ENCODE measurements at regions not wholly inside any gene's neighbourhood (a gene's known extent, or its start where the extent isn't known, plus 50 kb on each side); places are given as distances from the start of the nearest gene placed in this dataset.

DNA sequence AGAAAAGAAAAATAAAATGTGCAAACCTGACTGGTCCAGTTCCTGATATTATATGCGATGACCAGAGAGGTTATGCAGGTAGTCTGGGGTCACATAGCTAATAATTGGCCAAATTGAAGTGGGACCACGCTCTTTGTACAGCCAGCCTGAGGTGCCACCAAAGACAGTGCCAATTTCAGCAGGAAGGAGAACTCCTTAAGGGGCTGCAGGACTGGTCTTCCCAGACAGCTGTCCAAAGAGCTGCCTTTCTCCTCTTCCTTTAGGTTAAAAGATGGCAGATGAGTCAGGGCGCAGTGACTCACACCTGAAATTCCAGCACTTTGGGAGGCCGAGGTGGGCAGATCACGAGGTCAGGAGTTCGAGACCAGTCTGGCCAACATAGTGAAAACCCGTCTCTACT, 95.5 kb downstream of the ACKR3 start:
- Histone ChIP-seq H3K4me3 (no peak overlapping the region), H3K36me3 (no peaks in the 10 kb centered on the region), H3K27me3 (no peaks in the 10 kb centered on the region), H3K27ac (no peak overlapping the region), H3K4me1 (peaks cover 0 to 36% of the 10 kb centered on the region in 2 donors), H3K9me3 (peaks cover 0 to 14% of the 10 kb centered on the region in 2 donors)
- TF ChIP-seq, protein P1, sequence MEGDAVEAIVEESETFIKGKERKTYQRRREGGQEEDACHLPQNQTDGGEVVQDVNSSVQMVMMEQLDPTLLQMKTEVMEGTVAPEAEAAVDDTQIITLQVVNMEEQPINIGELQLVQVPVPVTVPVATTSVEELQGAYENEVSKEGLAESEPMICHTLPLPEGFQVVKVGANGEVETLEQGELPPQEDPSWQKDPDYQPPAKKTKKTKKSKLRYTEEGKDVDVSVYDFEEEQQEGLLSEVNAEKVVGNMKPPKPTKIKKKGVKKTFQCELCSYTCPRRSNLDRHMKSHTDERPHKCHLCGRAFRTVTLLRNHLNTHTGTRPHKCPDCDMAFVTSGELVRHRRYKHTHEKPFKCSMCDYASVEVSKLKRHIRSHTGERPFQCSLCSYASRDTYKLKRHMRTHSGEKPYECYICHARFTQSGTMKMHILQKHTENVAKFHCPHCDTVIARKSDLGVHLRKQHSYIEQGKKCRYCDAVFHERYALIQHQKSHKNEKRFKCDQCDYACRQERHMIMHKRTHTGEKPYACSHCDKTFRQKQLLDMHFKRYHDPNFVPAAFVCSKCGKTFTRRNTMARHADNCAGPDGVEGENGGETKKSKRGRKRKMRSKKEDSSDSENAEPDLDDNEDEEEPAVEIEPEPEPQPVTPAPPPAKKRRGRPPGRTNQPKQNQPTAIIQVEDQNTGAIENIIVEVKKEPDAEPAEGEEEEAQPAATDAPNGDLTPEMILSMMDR (IDR thresholded peaks at IDR 0.05), result no peak
- DNase-seq (ENCODE audit: low spot score), result peak; percentile 28

- Histone ChIP-seq H3K9me3 (peaks cover 0 to 14% of the 10 kb centered on the region in 2 donors), H3K4me3 (no peak overlapping the region), H3K27me3 (no peaks in the 10 kb centered on the region), H3K4me1 (peaks cover 0 to 31% of the 10 kb centered on the region in 2 donors), H3K36me3 (no peaks in the 10 kb centered on the region), H3K27ac (no peak overlapping the region)
- TF ChIP-seq, protein P1 (IDR thresholded peaks at IDR 0.05), result no peak
- DNase-seq (ENCODE audit: low spot score), result peak; percentile 43
Measured at GRCh38 chr2:236665572-236666118, 96.0 kb downstream of the ACKR3 start.

DNA sequence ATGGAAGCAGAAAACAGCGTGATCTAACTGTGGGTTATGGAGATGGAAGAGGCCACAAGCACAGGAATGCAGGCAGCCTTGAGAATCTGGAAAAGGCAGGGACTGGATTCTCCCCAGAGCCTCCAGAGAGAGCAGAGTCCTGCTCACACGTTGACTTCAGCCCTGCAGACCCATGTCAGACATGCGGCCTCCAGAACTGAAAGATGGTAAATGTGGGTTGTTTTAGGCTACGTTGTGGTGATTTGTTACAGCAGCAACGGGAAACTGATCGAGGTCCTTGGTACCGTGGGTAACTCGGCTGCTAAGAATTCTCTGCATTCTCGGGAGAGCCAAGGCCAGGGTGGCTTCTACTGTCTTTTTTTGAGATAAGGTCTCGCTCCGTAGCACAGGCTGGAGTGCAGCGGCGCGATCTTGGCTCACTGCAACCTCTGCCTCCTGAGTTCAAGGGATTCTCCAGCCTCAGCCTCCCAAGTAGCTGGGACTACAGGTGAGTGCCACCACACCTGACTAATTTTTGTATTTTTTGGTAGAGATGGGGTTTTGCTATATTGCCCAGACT, 97.1 kb downstream of the ACKR3 start:
- DNase-seq (ENCODE audit: low spot score), result peak; percentile 26
- TF ChIP-seq, protein P1 (IDR thresholded peaks at IDR 0.05), result no peak
- Histone ChIP-seq H3K9me3 (peaks cover 0 to 14% of the 10 kb centered on the region in 2 donors), H3K4me1 (peaks cover 0 to 20% of the 10 kb centered on the region in 2 donors), H3K36me3 (no peaks in the 10 kb centered on the region), H3K27ac (no peak overlapping the region), H3K4me3 (no peak overlapping the region), H3K27me3 (no peaks in the 10 kb centered on the region)

DNA sequence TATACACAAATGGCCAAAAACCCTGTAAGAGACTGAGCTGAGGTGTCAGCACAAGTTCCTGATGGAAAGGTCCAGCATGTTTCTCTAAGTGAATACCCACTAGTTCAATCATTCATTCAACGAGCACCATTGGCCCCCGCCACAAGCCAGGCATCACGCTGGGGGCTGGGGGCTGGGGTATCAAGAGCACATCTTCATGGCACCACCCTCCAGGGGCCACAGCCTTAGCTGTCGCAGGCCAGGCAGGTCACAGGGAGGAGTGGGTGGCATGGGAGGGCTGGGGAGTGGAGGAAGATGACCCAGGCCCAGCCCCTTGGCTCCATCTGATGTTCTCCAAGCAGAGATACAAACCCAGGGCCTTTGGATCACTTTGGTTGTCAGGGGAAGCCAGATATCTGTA, 97.9 kb downstream of the ACKR3 start:
- no peak overlapping the region for H3K27ac ChIP-seq
- peaks cover 0 to 14% of the 10 kb centered on the region in 2 donors for H3K9me3 ChIP-seq
- H3K36me3 ChIP-seq, result no peaks in the 10 kb centered on the region
- no peaks in the 10 kb centered on the region for H3K27me3 ChIP-seq
- TF ChIP-seq, protein P1 (IDR thresholded peaks at IDR 0.05), result no peak
- H3K4me3 ChIP-seq, result no peak overlapping the region
- peak; percentile 57 for DNase-seq (ENCODE audit: low spot score)
- peaks cover 0 to 13% of the 10 kb centered on the region in 2 donors for H3K4me1 ChIP-seq

GRCh38 chr2:236668531-236668969, 98.9 kb downstream of the ACKR3 start:
- H3K9me3 ChIP-seq, result peaks cover 0 to 14% of the 10 kb centered on the region in 2 donors
- H3K36me3 ChIP-seq, result no peaks in the 10 kb centered on the region
- DNase-seq (ENCODE audit: low spot score), result peak; percentile 57
- H3K4me3 ChIP-seq, result no peak overlapping the region
- peaks cover 0 to 3% of the 10 kb centered on the region in 2 donors for H3K4me1 ChIP-seq
- no peak overlapping the region for H3K27ac ChIP-seq
- H3K27me3 ChIP-seq, result no peaks in the 10 kb centered on the region
- TF ChIP-seq, protein P1 (IDR thresholded peaks at IDR 0.05), result no peak
